ENCODE measurements at regions not wholly inside any gene's neighbourhood (a gene's known extent, or its start where the extent isn't known, plus 50 kb on each side); places are given as distances from the start of the nearest gene placed in this dataset.

- no peak for DNase-seq (ENCODE audit: low read depth)
- TF ChIP-seq POLR2A (IDR thresholded peaks at IDR 0.05; ENCODE audit: extremely low read depth, insufficient read length) (no peak), MAX (IDR thresholded peaks at IDR 0.05; ENCODE audit: low read depth, low read length) (no peak), CTCF (IDR thresholded peaks at IDR 0.05; ENCODE audit: low read depth, low read length) (no peak), MYC (IDR thresholded peaks at IDR 0.05; ENCODE audit: low read depth, low read length) (no peak)
- no peak overlapping the region for H3K4me3 ChIP-seq (ENCODE audit: low read depth, low read length)
Measured at GRCh38 chr12:130263025-130263424, 74.7 kb upstream of the PIWIL1 start.

- H3K4me3 ChIP-seq (ENCODE audit: low read depth, low read length), result no peak overlapping the region
- no peak for DNase-seq (ENCODE audit: low read depth)
- TF ChIP-seq CTCF (IDR thresholded peaks at IDR 0.05; ENCODE audit: low read depth, low read length) (no peak), POLR2A (IDR thresholded peaks at IDR 0.05; ENCODE audit: extremely low read depth, insufficient read length) (no peak), MYC (IDR thresholded peaks at IDR 0.05; ENCODE audit: low read depth, low read length) (no peak), MAX (IDR thresholded peaks at IDR 0.05; ENCODE audit: low read depth, low read length) (no peak)
Measured at GRCh38 chr12:130263996-130264395, 73.7 kb upstream of the PIWIL1 start.

GRCh38 chr12:130266751-130267150 lies 70.9 kb upstream of the PIWIL1 start:
- H3K4me3 ChIP-seq (ENCODE audit: low read depth, low read length), result no peak overlapping the region
- DNase-seq (ENCODE audit: low read depth), result peak; percentile 22
- TF ChIP-seq POLR2A (IDR thresholded peaks at IDR 0.05; ENCODE audit: extremely low read depth, insufficient read length) (no peak), MAX (IDR thresholded peaks at IDR 0.05; ENCODE audit: low read depth, low read length) (no peak), MYC (IDR thresholded peaks at IDR 0.05; ENCODE audit: low read depth, low read length) (no peak), CTCF (IDR thresholded peaks at IDR 0.05; ENCODE audit: low read depth, low read length) (no peak)

GRCh38 chr12:130280231-130280630 lies 57.5 kb upstream of the PIWIL1 start:
- no peak overlapping the region for H3K4me3 ChIP-seq (ENCODE audit: low read depth, low read length)
- no peak for DNase-seq (ENCODE audit: low read depth)
- TF ChIP-seq MAX (IDR thresholded peaks at IDR 0.05; ENCODE audit: low read depth, low read length) (no peak), CTCF (IDR thresholded peaks at IDR 0.05; ENCODE audit: low read depth, low read length) (no peak), MYC (IDR thresholded peaks at IDR 0.05; ENCODE audit: low read depth, low read length) (no peak)

GRCh38 chr12:130280742-130281141 lies 56.9 kb upstream of the PIWIL1 start:
- DNase-seq (ENCODE audit: low read depth), result no peak
- no peak overlapping the region for H3K4me3 ChIP-seq (ENCODE audit: low read depth, low read length)
- TF ChIP-seq MYC (IDR thresholded peaks at IDR 0.05; ENCODE audit: low read depth, low read length) (no peak), POLR2A (IDR thresholded peaks at IDR 0.05; ENCODE audit: extremely low read depth, insufficient read length) (no peak), CTCF (IDR thresholded peaks at IDR 0.05; ENCODE audit: low read depth, low read length) (no peak), MAX (IDR thresholded peaks at IDR 0.05; ENCODE audit: low read depth, low read length) (no peak)

All from NB4 (cell line).